GM12873 (cell line): ENCODE measurements at regions not wholly inside any gene's neighbourhood (a gene's known extent, or its start where the extent isn't known, plus 50 kb on each side); places are given as distances from the start of the nearest gene placed in this dataset.

Experiments used
- CTCF ChIP-seq: IDR thresholded peaks from 2 replicates; pipeline ENCODE4 v1.5.1; 2012; ENCODE audit warnings: low read depth, mild to moderate bottlenecking, moderate library complexity, low read length, control low read depth; ENCODE audit not compliant: insufficient read depth; ENCODE audit errors: missing control alignments

GRCh38 chrX:38856670-38857265 is 55.5 kb downstream of the MID1IP1 start:
- no peak for TF ChIP-seq CTCF

GRCh38 chrX:38857736-38858523 is 56.7 kb downstream of the MID1IP1 start:
- no peak for TF ChIP-seq CTCF

- TF ChIP-seq CTCF, result no peak
Observed at GRCh38 chrX:38859602-38860001, 58.3 kb downstream of the MID1IP1 start.

- TF ChIP-seq CTCF, result no peak
Observed at GRCh38 chrX:38860106-38861013, 59.1 kb downstream of the MID1IP1 start.

GRCh38 chrX:38861489-38861888 is 60.2 kb downstream of the MID1IP1 start:
- no peak for TF ChIP-seq CTCF

GRCh38 chrX:38862100-38862499 is 60.8 kb downstream of the MID1IP1 start:
- TF ChIP-seq CTCF, result no peak

GRCh38 chrX:38864165-38864564 is 62.9 kb downstream of the MID1IP1 start:
- no peak for TF ChIP-seq CTCF
